GM12878 (cell line): ENCODE measurements at regions not wholly inside any gene's neighbourhood (a gene's known extent, or its start where the extent isn't known, plus 50 kb on each side); places are given as distances from the start of the nearest gene placed in this dataset.

Experiments
- ATAC-seq: fragments of 200-7000 bp; cut with Tn5 transposase; 3 replicates; pipeline ENCODE4 v1.9.1; 2020; ENCODE audit warnings: mild to moderate bottlenecking, moderate library complexity
- BruUV-seq: library from RNA; stranded (reverse); fragments of 400-500 nt; replicated peaks from 2 replicates; lab custom pipeline; 2021; lab: Mats Ljungman, UMichigan
- CTCF ChIA-PET: fragments of 300-600 bp; sonication (Branson Sonifier 250); formaldehyde crosslinking; extraction: SDS; loops from one replicate; lab custom pipeline; 2021; ENCODE audit warnings: inconsistent platforms; lab: Yijun Ruan, JAX
- POLR2A ChIA-PET: fragments of 350-600 bp; formaldehyde crosslinking; extraction: SDS; loops from one replicate; lab custom pipeline; 2021; ENCODE audit warnings: inconsistent platforms; lab: Charles Lee
- RAD21 ChIA-PET: fragments of 300-600 bp; sonication (Branson Sonifier 250); formaldehyde crosslinking; loops from one replicate; lab custom pipeline; 2023; ENCODE audit warnings: antibody characterized with exemption; ENCODE audit not compliant: unreplicated experiment; lab: Charles Lee
- SMC1A ChIA-PET: fragments of 300-600 bp; sonication (Branson Sonifier 250); formaldehyde crosslinking; loops from one replicate; lab custom pipeline; 2023; ENCODE audit not compliant: unreplicated experiment, uncharacterized antibody; lab: Charles Lee
- DNase-seq: peaks from one replicate; pipeline ENCODE4 v3.0.0-alpha.2; 2011; ENCODE audit warnings: low read depth, low spot score
- FAIRE-seq: peaks from 3 replicates; lab custom pipeline; 2011; peaks lifted over from hg19 to GRCh38; lab: Jason Lieb, UNC
- H2AFZ ChIP-seq: 2 replicates; pipeline ENCODE4 v1.6.0; 2011; ENCODE audit warnings: low read depth, low read length, control low read depth; ENCODE audit not compliant: control insufficient read depth
- H3K27ac ChIP-seq: 2 replicates; pipeline ENCODE4 v1.5.1; 2011; ENCODE audit warnings: control low read depth; ENCODE audit not compliant: control insufficient read depth, insufficient read depth
- H3K27me3 ChIP-seq, 2 experiments: replicated peaks in 1 of 2; 2 replicates each; pipeline versions ENCODE4 v1.6.0 to v1.6.1; 2011; ENCODE audit warnings: low read length in 1 of 2; ENCODE audit not compliant: control insufficient read depth in 2 of 2, insufficient read depth in 2 of 2
- H3K36me3 ChIP-seq, 2 experiments: 2 replicates each; pipeline ENCODE4 v1.5.1; 2011; ENCODE audit warnings: low read length in 1 of 2; ENCODE audit not compliant: control insufficient read depth in 2 of 2, insufficient read depth in 2 of 2
- H3K4me1 ChIP-seq: 2 replicates; pipeline ENCODE4 v1.6.1; 2011; ENCODE audit warnings: mild to moderate bottlenecking, low read length, moderate library complexity, mixed read lengths; ENCODE audit not compliant: control insufficient read depth, insufficient read depth
- H3K4me2 ChIP-seq: 2 replicates; pipeline ENCODE4 v1.6.0; 2011; ENCODE audit warnings: control low read depth; ENCODE audit not compliant: control insufficient read depth, insufficient read depth
- H3K4me3 ChIP-seq: fragments of 200-600 bp; sonication (generic); 2 replicates; pipeline ENCODE4 v1.5.1; 2016
- H3K79me2 ChIP-seq: 2 replicates; pipeline ENCODE4 v1.6.0; 2011; ENCODE audit warnings: low read length; ENCODE audit not compliant: control insufficient read depth, insufficient read depth
- H3K9ac ChIP-seq: 2 replicates; pipeline ENCODE4 v1.8.0; 2011; ENCODE audit warnings: low read length, control low read depth, mixed read lengths; ENCODE audit not compliant: control insufficient read depth, insufficient read depth
- H3K9me3 ChIP-seq: replicated peaks from 3 replicates; pipeline ENCODE4 v1.5.1; 2011; ENCODE audit warnings: mild to moderate bottlenecking, low read length; ENCODE audit not compliant: control insufficient read depth, insufficient read depth
- H4K20me1 ChIP-seq: 2 replicates; pipeline ENCODE4 v1.6.0; 2011; ENCODE audit not compliant: control insufficient read depth, insufficient read depth
- BACH1 ChIP-seq: fragments of 450-650 bp; IDR thresholded peaks from 2 replicates; pipeline ENCODE4 v1.6.1; 2017; ENCODE audit warnings: mild to moderate bottlenecking, borderline replicate concordance
- CREB1 ChIP-seq: IDR thresholded peaks from 2 replicates; pipeline ENCODE4 v1.6.1; 2012; ENCODE audit warnings: low read depth, mild to moderate bottlenecking, inconsistent platforms
- ESRRA ChIP-seq: IDR thresholded peaks from 2 replicates; pipeline ENCODE4 v1.6.1; 2012; ENCODE audit warnings: mild to moderate bottlenecking, low read length, improper control_type of control experiment
- HDAC2 ChIP-seq: fragments of 200-600 bp; sonication (generic); IDR thresholded peaks from 2 replicates; pipeline ENCODE4 v1.6.1; 2017
- IRF4 ChIP-seq: IDR thresholded peaks from 2 replicates; pipeline ENCODE4 v1.6.1; 2011; ENCODE audit warnings: low read depth, low read length
- JUND ChIP-seq: IDR thresholded peaks from 2 replicates; pipeline ENCODE4 v1.6.1; 2012; ENCODE audit warnings: low read depth, mild to moderate bottlenecking, low read length, improper control_type of control experiment, moderate library complexity
- KAT2A ChIP-seq: conservative IDR thresholded peaks from 2 replicates; pipeline ENCODE4 v1.6.1; 2011; ENCODE audit warnings: low read depth, low read length; ENCODE audit not compliant: control insufficient read depth
- MEF2A ChIP-seq: IDR thresholded peaks from 2 replicates; pipeline ENCODE4 v1.6.1; 2011; ENCODE audit warnings: low read depth, mild to moderate bottlenecking, low read length, moderate library complexity; ENCODE audit not compliant: insufficient read depth
- NBN ChIP-seq: fragments of 450-650 bp; IDR thresholded peaks from 2 replicates; pipeline ENCODE4 v1.6.1; 2016
- PML ChIP-seq: IDR thresholded peaks from 2 replicates; pipeline ENCODE4 v1.6.1; 2012; ENCODE audit warnings: low read length, inconsistent platforms
- POLR2AphosphoS5 ChIP-seq: IDR thresholded peaks from 2 replicates; pipeline ENCODE4 v1.6.1; 2011; ENCODE audit warnings: mild to moderate bottlenecking, low read length, inconsistent platforms
- RBBP5 ChIP-seq: fragments of 200-600 bp; sonication (generic); conservative IDR thresholded peaks from 2 replicates; pipeline ENCODE4 v1.6.1; 2016
- SREBF2 ChIP-seq: IDR thresholded peaks from 2 replicates; pipeline ENCODE4 v1.6.1; 2012; ENCODE audit warnings: mild to moderate bottlenecking, low read length
- YY1 ChIP-seq: IDR thresholded peaks from 2 replicates; pipeline ENCODE4 v1.6.1; 2011; ENCODE audit warnings: low read depth, mild to moderate bottlenecking, low read length
- ZNF274 ChIP-seq: IDR thresholded peaks from one replicate; pipeline ENCODE4 v1.8.0; 2011; ENCODE audit not compliant: insufficient read length, insufficient read depth
- ZNF687 ChIP-seq: fragments of 450-650 bp; IDR thresholded peaks from 2 replicates; pipeline ENCODE4 v1.6.1; 2017; ENCODE audit warnings: mild to moderate bottlenecking, moderate library complexity
- WGBS: methylation state at CpG from one replicate; pipeline ENCODE4 v1.1.6; 2016; ENCODE audit warnings: low lambda C conversion rate; ENCODE audit not compliant: insufficient replicate concordance, insufficient coverage; ENCODE audit errors: missing lambda C conversion rate; 5-methylcytosine and 5-hydroxymethylcytosine counted together
- in situ Hi-C: fragments of 300-500 bp; cut with MboI; formaldehyde crosslinking; loops from 9 replicates; pipeline ENCODE4 v1.14.3; 2018; ENCODE audit warnings: mixed read lengths
- intact Hi-C: fragments of 100-400 bp; cut with micrococcal nuclease; formaldehyde crosslinking; loops from one replicate; pipeline ENCODE4 v1.14.2; 2022; ENCODE audit not compliant: unreplicated experiment
- TF ChIP-seq, protein P1 (sequence below): IDR thresholded peaks from 2 replicates; pipeline ENCODE4 v1.6.1; 2011; ENCODE audit warnings: mild to moderate bottlenecking, low read depth, low read length, moderate library complexity; ENCODE audit not compliant: insufficient replicate concordance

- 20% methylated on average over 4 of the region's 4 CpGs for WGBS
- H3K36me3 ChIP-seq, result no peaks in the 10 kb centered on the region
- H4K20me1 ChIP-seq, result no peaks in the 10 kb centered on the region
- no peaks in the 10 kb centered on the region for H3K4me1 ChIP-seq
- in situ Hi-C loops (no loop called here), intact Hi-C loops (no loop called here)
- no TSS peak for BruUV-seq
- H3K79me2 ChIP-seq, result no peaks in the 10 kb centered on the region
- no peak for FAIRE-seq
- H3K4me3 ChIP-seq, result no peak overlapping the region
- H3K4me2 ChIP-seq, result no peak overlapping the region
- no peak overlapping the region for H2AFZ ChIP-seq
- RAD21 ChIA-PET, result no interaction called here
- TF ChIP-seq YY1 (no peak), NBN (no peak), ZNF274 (no peak), BACH1 (no peak), CREB1 (no peak), JUND (no peak), ESRRA (no peak), IRF4 (no peak), MEF2A (no peak), HDAC2 (no peak), POLR2AphosphoS5 (no peak), SREBF2 (no peak), PML (no peak), ZNF687 (no peak), KAT2A (no peak), RBBP5 (no peak)
- TF ChIP-seq, protein P1, sequence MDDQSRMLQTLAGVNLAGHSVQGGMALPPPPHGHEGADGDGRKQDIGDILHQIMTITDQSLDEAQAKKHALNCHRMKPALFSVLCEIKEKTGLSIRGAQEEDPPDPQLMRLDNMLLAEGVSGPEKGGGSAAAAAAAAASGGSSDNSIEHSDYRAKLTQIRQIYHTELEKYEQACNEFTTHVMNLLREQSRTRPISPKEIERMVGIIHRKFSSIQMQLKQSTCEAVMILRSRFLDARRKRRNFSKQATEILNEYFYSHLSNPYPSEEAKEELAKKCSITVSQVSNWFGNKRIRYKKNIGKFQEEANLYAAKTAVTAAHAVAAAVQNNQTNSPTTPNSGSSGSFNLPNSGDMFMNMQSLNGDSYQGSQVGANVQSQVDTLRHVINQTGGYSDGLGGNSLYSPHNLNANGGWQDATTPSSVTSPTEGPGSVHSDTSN, result no peak
- no peak overlapping the region for H3K27ac ChIP-seq
- DNase-seq, result no peak
- no peak for ATAC-seq
- POLR2A ChIA-PET, result no interaction called here
- no peaks in the 10 kb centered on the region for H3K27me3 ChIP-seq
- SMC1A ChIA-PET, result interaction anchor here (1.2 kb wide), 1 partner anchor 11 kb away, joined by 3 read pairs; no protein-coding TSS in a partner anchor
- no peaks in the 10 kb centered on the region for H3K9me3 ChIP-seq
- no peak overlapping the region for H3K9ac ChIP-seq
- CTCF ChIA-PET, result interaction anchor here (0.6 to 0.7 kb wide), 2 partner anchors 18 to 152 kb away, joined by 3 to 4 read pairs; no protein-coding TSS in a partner anchor
Measured at GRCh38 chr2:226575928-226576327, 223.7 kb downstream of the IRS1 start.
